ENCODE measurements at regions not wholly inside any gene's neighbourhood (a gene's known extent, or its start where the extent isn't known, plus 50 kb on each side); places are given as distances from the start of the nearest gene placed in this dataset.

GRCh38 chr20:56983813-56984212 lies 282.6 kb downstream of the BMP7 start:
- Histone ChIP-seq H3K27me3 (ENCODE audit: control insufficient read depth, insufficient read depth, low read length) (no peaks in the 10 kb centered on the region), H3K4me1 (ENCODE audit: control insufficient read depth, insufficient read depth, low read length) (peaks cover 6% of the 10 kb centered on the region; the same call in 1 of the 2 replicates), H3K36me3 (ENCODE audit: control insufficient read depth, insufficient read depth, low read length) (no peaks in the 10 kb centered on the region), H3K27ac (ENCODE audit: low read depth, low read length) (no peak overlapping the region), H3K9ac (ENCODE audit: low read length) (no peak overlapping the region), H3K9me3 (ENCODE audit: control insufficient read depth, insufficient read depth, low read depth, low read length) (peaks cover 31% of the 10 kb centered on the region), H3K4me3 (ENCODE audit: low read depth, low read length) (no peak overlapping the region)

- Histone ChIP-seq H3K36me3 (ENCODE audit: control insufficient read depth, insufficient read depth, low read length) (no peaks in the 10 kb centered on the region), H3K4me1 (ENCODE audit: control insufficient read depth, insufficient read depth, low read length) (peaks cover 6% of the 10 kb centered on the region; the same call in 1 of the 2 replicates), H3K9me3 (ENCODE audit: control insufficient read depth, insufficient read depth, low read depth, low read length) (peaks cover 31% of the 10 kb centered on the region), H3K9ac (ENCODE audit: low read length) (no peak overlapping the region), H3K27ac (ENCODE audit: low read depth, low read length) (no peak overlapping the region), H3K27me3 (ENCODE audit: control insufficient read depth, insufficient read depth, low read length) (no peaks in the 10 kb centered on the region), H3K4me3 (ENCODE audit: low read depth, low read length) (no peak overlapping the region)
Observed at GRCh38 chr20:56985066-56985685, 281.3 kb downstream of the BMP7 start.

GRCh38 chr20:56986476-56986875 lies 280.0 kb downstream of the BMP7 start:
- no peak overlapping the region for H3K9ac ChIP-seq (ENCODE audit: low read length)
- no peaks in the 10 kb centered on the region for H3K27me3 ChIP-seq (ENCODE audit: control insufficient read depth, insufficient read depth, low read length)
- no peak overlapping the region for H3K27ac ChIP-seq (ENCODE audit: low read depth, low read length)
- no peak overlapping the region for H3K4me3 ChIP-seq (ENCODE audit: low read depth, low read length)
- no peaks in the 10 kb centered on the region for H3K36me3 ChIP-seq (ENCODE audit: control insufficient read depth, insufficient read depth, low read length)
- H3K4me1 ChIP-seq (ENCODE audit: control insufficient read depth, insufficient read depth, low read length), result peaks cover 6% of the 10 kb centered on the region; the same call in 1 of the 2 replicates
- peaks cover 31% of the 10 kb centered on the region for H3K9me3 ChIP-seq (ENCODE audit: control insufficient read depth, insufficient read depth, low read depth, low read length)

- peaks cover 6% of the 10 kb centered on the region; the same call in 1 of the 2 replicates for H3K4me1 ChIP-seq (ENCODE audit: control insufficient read depth, insufficient read depth, low read length)
- no peaks in the 10 kb centered on the region for H3K36me3 ChIP-seq (ENCODE audit: control insufficient read depth, insufficient read depth, low read length)
Observed at GRCh38 chr20:56986931-56987720, 279.3 kb downstream of the BMP7 start.

GRCh38 chr20:56987986-56988385 lies 278.5 kb downstream of the BMP7 start:
- H3K9me3 ChIP-seq (ENCODE audit: control insufficient read depth, insufficient read depth, low read depth, low read length), result peaks cover 31% of the 10 kb centered on the region
- H3K27me3 ChIP-seq (ENCODE audit: control insufficient read depth, insufficient read depth, low read length), result no peaks in the 10 kb centered on the region
- H3K9ac ChIP-seq (ENCODE audit: low read length), result no peak overlapping the region
- no peak overlapping the region for H3K27ac ChIP-seq (ENCODE audit: low read depth, low read length)
- no peak overlapping the region for H3K4me3 ChIP-seq (ENCODE audit: low read depth, low read length)
- no peaks in the 10 kb centered on the region for H3K36me3 ChIP-seq (ENCODE audit: control insufficient read depth, insufficient read depth, low read length)
- H3K4me1 ChIP-seq (ENCODE audit: control insufficient read depth, insufficient read depth, low read length), result peaks cover 6% of the 10 kb centered on the region; the same call in 1 of the 2 replicates

More at GRCh38 chr20:56986931-56987720, 279.3 kb downstream of the BMP7 start:
- Histone ChIP-seq H3K4me3 (ENCODE audit: low read depth, low read length) (no peak overlapping the region), H3K27me3 (ENCODE audit: control insufficient read depth, insufficient read depth, low read length) (no peaks in the 10 kb centered on the region), H3K27ac (ENCODE audit: low read depth, low read length) (no peak overlapping the region), H3K9ac (ENCODE audit: low read length) (no peak overlapping the region), H3K9me3 (ENCODE audit: control insufficient read depth, insufficient read depth, low read depth, low read length) (peaks cover 31% of the 10 kb centered on the region)

GRCh38 chr20:56988446-56988845 lies 278.0 kb downstream of the BMP7 start:
- Histone ChIP-seq H3K9ac (ENCODE audit: low read length) (no peak overlapping the region), H3K27me3 (ENCODE audit: control insufficient read depth, insufficient read depth, low read length) (no peaks in the 10 kb centered on the region), H3K9me3 (ENCODE audit: control insufficient read depth, insufficient read depth, low read depth, low read length) (peaks cover 31% of the 10 kb centered on the region), H3K4me1 (ENCODE audit: control insufficient read depth, insufficient read depth, low read length) (peaks cover 6% of the 10 kb centered on the region; the same call in 1 of the 2 replicates), H3K27ac (ENCODE audit: low read depth, low read length) (no peak overlapping the region), H3K36me3 (ENCODE audit: control insufficient read depth, insufficient read depth, low read length) (no peaks in the 10 kb centered on the region), H3K4me3 (ENCODE audit: low read depth, low read length) (no peak overlapping the region)

GRCh38 chr20:56989516-56989915 lies 276.9 kb downstream of the BMP7 start:
- no peaks in the 10 kb centered on the region for H3K36me3 ChIP-seq (ENCODE audit: control insufficient read depth, insufficient read depth, low read length)
- no peak overlapping the region for H3K27ac ChIP-seq (ENCODE audit: low read depth, low read length)
- no peaks in the 10 kb centered on the region for H3K27me3 ChIP-seq (ENCODE audit: control insufficient read depth, insufficient read depth, low read length)
- H3K4me3 ChIP-seq (ENCODE audit: low read depth, low read length), result no peak overlapping the region
- H3K9me3 ChIP-seq (ENCODE audit: control insufficient read depth, insufficient read depth, low read depth, low read length), result peaks cover 23% of the 10 kb centered on the region
- H3K4me1 ChIP-seq (ENCODE audit: control insufficient read depth, insufficient read depth, low read length), result peaks cover 6% of the 10 kb centered on the region; the same call in 1 of the 2 replicates
- H3K9ac ChIP-seq (ENCODE audit: low read length), result no peak overlapping the region

- Histone ChIP-seq H3K4me1 (ENCODE audit: control insufficient read depth, insufficient read depth, low read length) (peaks cover 9% of the 10 kb centered on the region), H3K27ac (ENCODE audit: low read depth, low read length) (no peak overlapping the region), H3K27me3 (ENCODE audit: control insufficient read depth, insufficient read depth, low read length) (no peaks in the 10 kb centered on the region), H3K9me3 (ENCODE audit: control insufficient read depth, insufficient read depth, low read depth, low read length) (peaks cover 3% of the 10 kb centered on the region), H3K9ac (ENCODE audit: low read length) (no peak overlapping the region), H3K36me3 (ENCODE audit: control insufficient read depth, insufficient read depth, low read length) (no peaks in the 10 kb centered on the region), H3K4me3 (ENCODE audit: low read depth, low read length) (no peak overlapping the region)
Observed at GRCh38 chr20:56993020-56993559, 273.4 kb downstream of the BMP7 start.

- Histone ChIP-seq H3K4me3 (ENCODE audit: low read depth, low read length) (no peak overlapping the region), H3K27ac (ENCODE audit: low read depth, low read length) (no peak overlapping the region), H3K27me3 (ENCODE audit: control insufficient read depth, insufficient read depth, low read length) (no peaks in the 10 kb centered on the region), H3K36me3 (ENCODE audit: control insufficient read depth, insufficient read depth, low read length) (no peaks in the 10 kb centered on the region), H3K9me3 (ENCODE audit: control insufficient read depth, insufficient read depth, low read depth, low read length) (peaks cover 12% of the 10 kb centered on the region), H3K4me1 (ENCODE audit: control insufficient read depth, insufficient read depth, low read length) (peaks cover 4% of the 10 kb centered on the region), H3K9ac (ENCODE audit: low read length) (no peak overlapping the region)
Observed at GRCh38 chr20:56994006-56994405, 272.4 kb downstream of the BMP7 start.

GRCh38 chr20:56995149-56995548 lies 271.3 kb downstream of the BMP7 start:
- Histone ChIP-seq H3K4me3 (ENCODE audit: low read depth, low read length) (no peak overlapping the region), H3K4me1 (ENCODE audit: control insufficient read depth, insufficient read depth, low read length) (peaks cover 4% of the 10 kb centered on the region), H3K36me3 (ENCODE audit: control insufficient read depth, insufficient read depth, low read length) (no peaks in the 10 kb centered on the region), H3K9me3 (ENCODE audit: control insufficient read depth, insufficient read depth, low read depth, low read length) (peaks cover 17% of the 10 kb centered on the region), H3K27me3 (ENCODE audit: control insufficient read depth, insufficient read depth, low read length) (no peaks in the 10 kb centered on the region), H3K27ac (ENCODE audit: low read depth, low read length) (no peak overlapping the region), H3K9ac (ENCODE audit: low read length) (no peak overlapping the region)

- Histone ChIP-seq H3K4me3 (ENCODE audit: low read depth, low read length) (no peak overlapping the region), H3K27ac (ENCODE audit: low read depth, low read length) (no peak overlapping the region), H3K9ac (ENCODE audit: low read length) (no peak overlapping the region), H3K27me3 (ENCODE audit: control insufficient read depth, insufficient read depth, low read length) (no peaks in the 10 kb centered on the region), H3K9me3 (ENCODE audit: control insufficient read depth, insufficient read depth, low read depth, low read length) (peaks cover 17% of the 10 kb centered on the region), H3K4me1 (ENCODE audit: control insufficient read depth, insufficient read depth, low read length) (peaks cover 4% of the 10 kb centered on the region), H3K36me3 (ENCODE audit: control insufficient read depth, insufficient read depth, low read length) (no peaks in the 10 kb centered on the region)
Observed at GRCh38 chr20:56995635-56996075, 270.8 kb downstream of the BMP7 start.

All from HUES6 (cell line).